CD4-positive, alpha-beta T cell treated with Interleukin-2 at 100 ng/mL for 4 hours (primary cell): ENCODE measurements at regions not wholly inside any gene's neighbourhood (a gene's known extent, or its start where the extent isn't known, plus 50 kb on each side); places are given as distances from the start of the nearest gene placed in this dataset.

Experiments
- DNase-seq: peaks from one replicate; pipeline ENCODE4 v3.0.0-alpha.2; 2020; ENCODE audit warnings: low spot score

DNA sequence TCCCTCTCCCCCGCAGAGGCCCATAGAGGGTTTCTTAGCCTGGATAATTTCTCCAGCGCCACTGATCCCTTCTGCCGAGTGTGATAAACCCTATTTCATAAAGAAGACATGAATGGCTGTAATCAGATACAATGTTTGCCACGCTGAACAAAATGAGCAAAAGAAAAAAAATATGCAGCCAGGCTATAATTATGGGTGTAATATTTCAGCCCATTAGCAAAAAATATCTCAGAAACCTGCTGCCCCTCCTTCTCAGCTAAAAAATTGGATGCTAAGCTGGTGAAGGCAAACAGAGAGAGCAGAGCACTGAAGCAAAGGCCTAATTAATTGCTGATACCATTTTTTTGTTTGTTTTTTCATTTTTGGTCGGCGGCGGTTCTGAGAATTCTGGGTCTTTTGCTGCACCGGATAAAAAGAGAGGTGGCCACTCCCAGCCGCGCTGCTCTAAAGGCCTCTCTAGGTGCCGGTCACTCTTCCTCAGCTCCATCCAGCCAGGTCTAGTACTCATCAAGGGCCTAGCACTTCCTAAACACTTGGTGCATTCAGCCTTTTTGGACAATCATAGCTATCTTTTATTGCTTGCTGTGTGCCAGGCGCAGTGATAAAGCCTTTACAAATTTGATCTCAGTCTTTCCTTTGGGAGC, 128.7 kb upstream of the TLE3 start:
- DNase-seq: no peak

DNA sequence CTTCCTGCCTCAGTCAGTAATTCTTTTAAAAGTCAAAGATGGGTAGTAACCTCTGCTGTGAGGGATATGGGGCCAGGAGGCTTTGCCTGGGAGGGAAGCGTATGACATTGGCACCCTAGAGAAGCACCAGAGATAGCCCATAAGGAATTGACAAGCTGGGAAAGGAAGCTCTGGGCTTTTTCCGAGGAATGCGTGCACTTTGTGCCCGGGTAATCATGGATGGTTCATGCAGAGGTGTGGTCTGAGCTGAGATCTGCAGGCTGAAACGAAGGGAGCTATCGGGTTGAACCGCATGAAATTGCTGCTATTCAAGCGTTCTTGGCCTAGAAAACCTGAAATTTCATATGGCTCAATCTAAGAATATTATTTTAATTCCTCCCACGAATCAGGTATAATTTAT, 127.7 kb upstream of the TLE3 start:
- no peak for DNase-seq

DNA sequence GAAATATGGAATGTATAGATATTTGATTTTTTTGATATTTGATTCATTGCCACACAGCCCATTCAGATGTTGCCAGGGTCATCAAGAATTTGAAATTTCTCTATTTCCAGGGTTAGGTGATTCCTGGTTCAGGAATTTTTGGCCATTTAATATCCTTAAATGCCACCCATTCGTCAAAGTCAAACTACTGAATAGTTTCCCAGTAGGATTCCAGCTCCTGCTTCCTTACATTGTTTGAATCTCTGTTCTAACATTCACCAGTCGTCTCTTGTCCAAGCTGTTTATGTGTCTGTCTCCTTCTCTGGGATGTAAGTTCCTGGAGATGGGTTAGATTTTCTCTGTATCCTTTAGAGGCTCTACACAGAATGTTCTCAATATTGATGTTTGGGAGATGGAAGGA, 124.9 kb upstream of the TLE3 start:
- no peak for DNase-seq

DNA sequence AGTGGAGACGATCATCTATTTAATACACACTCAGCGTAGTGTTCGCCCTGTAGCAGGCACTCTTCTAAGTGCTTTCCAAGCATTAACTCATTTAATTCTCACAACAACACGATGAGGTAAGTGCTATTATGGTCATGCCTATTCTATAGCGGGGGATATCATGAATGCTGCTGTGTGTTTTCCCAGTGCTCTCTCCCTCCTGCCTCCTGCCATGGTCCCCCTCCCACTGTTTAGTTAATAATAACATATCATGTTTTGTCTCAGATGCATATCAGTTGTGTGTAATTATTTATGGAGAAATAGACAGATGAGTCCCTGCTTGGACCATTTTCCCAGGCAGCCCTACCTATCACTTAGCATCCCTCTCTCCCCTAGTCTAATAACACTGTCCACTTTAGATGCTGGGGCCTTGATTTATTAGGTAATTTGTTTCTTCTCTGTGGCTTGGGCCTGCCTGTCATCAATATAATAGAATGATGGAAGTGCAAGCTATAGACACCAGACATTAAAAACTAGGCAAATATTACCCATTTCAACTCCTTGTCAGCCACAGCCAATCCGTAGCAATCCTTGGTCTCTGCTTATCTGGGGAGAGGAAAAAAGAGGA, 122.9 kb upstream of the TLE3 start:
- no peak for DNase-seq

DNA sequence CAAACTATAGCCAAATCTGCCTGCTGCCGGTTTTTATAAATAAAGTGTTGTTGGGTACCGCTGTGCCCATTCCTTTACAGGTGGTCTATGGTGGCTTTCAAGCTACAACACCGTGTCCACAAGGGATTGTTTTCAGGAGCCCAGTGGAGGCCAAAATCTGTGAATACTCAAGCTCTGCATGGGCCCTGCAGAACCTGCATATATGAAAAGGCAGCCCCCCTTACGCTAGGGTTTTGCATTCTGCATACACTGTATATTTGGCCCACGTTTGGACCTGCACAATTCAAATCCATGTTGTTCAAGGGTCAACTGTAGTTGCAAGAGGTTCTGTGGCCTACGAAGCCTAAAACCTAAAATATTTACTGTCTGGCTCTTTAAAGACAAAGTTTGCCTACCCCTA, 122.2 kb upstream of the TLE3 start:
- no peak for DNase-seq

DNA sequence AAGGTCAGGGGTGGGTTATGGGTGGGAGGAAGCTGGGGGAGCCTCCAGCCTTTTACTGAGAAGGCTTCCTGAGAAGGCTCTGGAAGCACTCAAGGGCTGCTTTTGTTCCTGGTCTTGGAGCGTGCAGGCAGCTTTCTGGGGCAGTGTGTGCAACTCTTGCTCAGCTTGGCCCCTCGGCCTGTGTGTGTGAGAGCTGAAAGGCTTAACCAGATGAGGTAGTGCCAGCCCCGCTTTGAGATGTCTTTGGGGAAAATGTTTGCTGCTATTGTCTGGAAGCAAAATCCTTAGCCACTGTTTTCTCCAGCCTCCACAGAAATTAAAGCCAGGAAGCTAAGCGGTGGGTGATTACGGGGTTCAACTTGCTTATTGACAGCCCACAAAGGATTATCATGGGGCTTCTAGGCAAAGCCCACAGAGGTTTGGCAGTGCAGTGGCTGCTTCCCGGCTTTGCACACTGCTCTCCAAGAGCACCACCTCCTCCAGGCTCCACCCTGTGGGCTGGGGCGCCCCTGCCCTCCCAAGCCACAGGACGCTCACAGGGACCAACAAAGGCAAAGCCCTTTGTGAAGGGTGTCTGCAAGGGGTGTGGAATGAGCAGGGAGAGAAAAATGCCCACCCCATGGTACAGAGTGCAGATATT, 121.7 kb upstream of the TLE3 start:
- no peak for DNase-seq

DNA sequence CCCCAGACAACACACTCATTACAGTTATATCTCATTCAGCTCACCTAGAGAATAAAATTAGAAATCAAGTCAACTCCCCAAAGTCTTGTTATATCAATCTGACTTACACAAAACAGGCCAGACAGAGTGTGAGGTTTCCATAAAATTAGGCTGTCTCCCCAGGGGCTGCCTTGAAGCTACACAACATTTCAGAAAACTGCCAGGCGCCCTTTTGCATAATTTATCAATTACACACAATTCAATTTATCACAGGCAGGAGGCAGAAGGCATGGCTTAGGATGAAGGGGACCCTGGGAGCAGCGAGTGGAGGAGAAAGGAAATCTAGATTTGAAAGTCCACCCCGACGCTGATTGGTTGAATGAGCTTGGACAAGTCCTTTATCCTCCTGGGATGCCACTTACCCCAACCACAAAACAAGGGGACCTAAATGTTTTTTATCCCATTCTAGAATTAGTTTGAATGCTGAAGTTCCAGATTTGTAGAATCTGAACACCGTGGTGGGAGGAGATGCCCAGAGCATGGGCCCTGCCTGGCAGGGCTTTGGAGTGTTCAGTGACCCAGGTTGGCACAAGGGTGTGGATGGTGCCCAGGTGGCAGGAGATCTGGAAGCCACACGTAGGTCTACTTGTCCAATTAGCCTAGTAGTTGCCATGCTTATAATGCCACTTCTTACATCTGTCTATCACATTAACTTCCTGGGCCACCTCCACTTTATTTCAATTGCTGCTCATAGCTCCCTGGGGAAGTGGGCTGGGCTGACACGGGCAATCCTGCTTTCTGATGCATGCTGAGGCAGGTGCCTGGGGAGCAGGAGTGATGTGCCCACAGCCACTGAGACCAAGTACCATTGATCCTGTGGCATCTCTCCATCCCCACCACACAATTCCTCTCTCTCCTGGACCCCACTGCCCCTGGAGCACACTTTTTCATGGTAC, 119.8 kb upstream of the TLE3 start:
- no peak for DNase-seq

DNA sequence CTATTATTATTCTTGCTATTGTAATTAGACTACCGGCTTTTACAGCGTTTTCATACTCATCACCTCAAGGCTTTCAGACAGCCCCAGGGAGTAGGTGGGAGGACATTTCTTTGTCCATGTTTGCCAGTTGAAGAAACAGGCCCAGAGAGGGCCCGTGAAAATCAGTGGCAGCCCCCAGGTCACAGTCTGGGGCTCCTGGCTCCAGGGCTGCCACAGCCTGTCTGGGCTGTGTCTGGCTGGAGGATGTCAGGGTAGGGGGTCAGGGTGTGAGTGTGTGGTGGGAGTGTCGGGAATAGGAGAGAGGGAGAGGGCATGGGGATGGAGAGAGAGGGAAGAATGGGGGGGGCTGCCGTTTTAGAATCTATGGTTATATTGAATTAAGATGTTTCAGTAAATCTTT, 118.2 kb upstream of the TLE3 start:
- no peak for DNase-seq

DNA sequence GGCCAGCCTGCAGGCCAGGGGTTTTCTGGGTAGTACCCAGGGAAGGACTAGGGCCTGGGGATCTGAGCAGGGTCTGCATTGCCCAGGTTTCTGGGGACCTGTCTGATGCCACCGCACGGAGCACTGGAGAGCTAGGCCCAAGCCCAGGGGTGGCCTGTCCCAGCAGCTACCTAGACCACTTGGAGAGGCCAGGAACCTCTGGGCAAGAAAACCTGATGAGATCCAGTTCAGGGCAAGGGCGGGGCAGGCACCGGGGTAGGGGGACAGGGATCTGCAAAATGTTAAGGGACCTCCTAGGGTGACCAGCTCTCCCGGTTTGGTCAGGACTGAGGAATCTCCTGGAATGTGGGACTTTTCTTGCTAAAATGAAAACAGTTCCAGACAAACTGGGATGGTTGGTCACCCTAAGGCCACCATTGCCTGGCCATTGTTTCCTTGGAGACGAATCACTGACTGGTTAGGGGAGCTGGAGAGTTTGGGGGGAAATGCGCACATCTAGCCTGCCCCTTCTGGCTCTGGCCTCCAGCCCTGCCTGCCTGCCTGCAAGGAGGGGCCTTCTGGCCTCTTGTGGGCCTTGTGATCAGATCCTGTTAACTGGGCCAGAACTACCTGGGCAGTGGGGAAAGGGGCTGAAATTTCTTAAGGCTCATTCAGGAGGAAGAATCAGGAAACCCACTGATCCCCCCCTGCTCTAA, 117.4 kb upstream of the TLE3 start:
- DNase-seq: no peak

DNA sequence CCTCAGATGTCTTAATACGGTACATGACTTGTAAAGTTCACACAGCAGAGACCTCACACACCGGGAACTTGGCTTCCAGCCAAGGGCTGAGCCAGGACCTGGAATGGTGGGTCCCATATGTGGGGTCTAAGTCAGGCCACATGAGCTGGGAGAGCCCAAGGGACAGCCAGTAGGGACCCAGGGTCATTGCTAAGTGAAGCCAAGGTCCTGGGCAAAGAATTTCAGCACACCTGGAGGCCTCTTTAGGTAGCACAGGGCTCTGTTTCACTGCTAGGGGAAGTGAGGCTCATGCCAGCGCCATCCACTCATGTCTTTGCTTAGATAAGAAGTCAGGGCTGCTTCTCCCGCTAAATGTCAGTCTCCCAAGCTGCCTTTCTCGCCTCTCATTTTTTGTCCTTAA, 116.6 kb upstream of the TLE3 start:
- DNase-seq: no peak

DNA sequence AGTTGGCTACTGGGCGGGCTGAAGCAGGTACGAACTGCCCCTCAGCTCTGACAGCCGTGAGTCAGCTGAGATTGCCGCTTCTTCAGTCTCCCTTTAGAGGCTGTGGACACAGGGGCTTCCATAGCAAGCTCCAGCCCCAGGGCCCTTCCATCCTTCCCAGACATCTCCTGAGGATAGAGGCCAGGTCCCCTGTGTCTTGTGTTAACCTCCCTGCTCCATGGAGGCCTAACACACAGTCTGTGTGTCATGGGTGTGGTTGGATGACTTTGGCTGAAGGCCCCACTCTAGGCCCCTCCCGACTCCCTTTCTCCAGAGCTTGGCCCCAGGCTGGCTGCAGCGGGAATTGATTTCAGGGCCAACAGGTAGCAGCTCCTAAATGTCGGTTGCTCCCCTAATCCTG, 116.1 kb upstream of the TLE3 start:
- no peak for DNase-seq

DNA sequence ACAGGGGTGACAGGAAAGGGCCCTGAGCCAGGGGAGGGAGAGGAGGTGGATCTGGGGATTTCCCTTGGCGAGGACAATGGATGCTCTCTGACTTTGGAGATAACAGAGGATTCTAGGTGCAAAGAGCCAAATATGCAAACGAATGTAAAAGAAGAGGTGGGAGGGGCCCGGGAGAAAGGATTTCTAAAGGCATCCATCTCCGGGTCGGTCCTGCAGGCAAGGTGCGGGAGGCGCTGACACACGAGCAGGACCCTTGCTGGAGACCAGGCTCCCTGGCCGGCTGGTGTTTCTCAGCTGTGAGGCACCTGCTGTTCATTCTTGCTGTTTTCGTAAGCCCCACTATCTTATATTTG, 115.2 kb upstream of the TLE3 start:
- no peak for DNase-seq

DNA sequence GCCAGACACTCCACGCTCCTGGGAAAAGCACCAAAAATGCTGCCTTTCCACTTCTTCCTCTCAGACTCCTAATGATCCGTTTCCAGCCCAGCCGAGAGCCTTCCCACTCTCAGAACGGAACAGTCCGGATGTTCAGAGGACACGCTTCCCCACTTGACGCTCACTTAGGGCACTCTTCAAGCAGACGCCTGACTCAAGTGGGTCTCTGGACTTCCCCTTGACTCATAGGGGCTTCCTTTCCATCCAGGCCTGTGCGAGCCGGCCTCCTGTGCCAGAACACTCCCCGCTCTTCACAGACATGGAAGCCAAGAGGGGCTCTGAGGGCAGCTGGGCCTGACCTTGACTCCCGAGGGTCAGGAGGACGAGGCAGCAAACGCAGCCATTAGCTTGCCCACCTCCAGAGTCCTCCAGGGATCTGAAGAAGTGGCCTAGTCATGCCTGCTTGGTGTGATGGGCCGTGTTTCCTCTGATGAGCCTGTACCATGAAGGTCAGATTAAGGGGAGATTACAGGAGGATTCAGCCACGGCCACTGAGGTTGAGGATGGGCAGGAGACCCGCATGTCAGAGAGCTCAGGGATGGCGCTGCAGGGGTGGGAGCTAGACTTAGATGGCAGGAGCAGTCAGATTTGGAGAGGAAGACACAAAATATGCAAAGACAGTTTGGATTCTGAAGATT, 114.7 kb upstream of the TLE3 start:
- no peak for DNase-seq

DNA sequence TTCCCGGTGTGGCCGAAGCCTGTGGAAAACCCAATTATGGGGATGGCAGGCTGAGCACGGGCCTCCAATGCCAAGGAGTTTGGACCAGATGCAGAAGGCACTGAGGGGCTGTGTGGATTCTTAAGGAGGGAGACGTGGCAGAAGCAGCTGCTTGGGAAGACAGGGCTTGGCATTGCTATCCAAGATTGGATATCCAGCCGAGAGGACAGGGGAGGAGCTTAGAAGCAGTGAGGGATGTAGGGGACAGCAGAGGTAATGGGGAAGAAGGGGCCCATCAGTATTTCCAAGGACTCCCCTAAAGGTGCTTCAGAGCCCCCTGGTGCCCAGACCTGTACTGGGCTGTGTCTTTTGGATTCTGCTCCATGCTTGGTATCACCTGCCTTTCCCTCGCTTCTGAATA, 112.8 kb upstream of the TLE3 start:
- no peak for DNase-seq

DNA sequence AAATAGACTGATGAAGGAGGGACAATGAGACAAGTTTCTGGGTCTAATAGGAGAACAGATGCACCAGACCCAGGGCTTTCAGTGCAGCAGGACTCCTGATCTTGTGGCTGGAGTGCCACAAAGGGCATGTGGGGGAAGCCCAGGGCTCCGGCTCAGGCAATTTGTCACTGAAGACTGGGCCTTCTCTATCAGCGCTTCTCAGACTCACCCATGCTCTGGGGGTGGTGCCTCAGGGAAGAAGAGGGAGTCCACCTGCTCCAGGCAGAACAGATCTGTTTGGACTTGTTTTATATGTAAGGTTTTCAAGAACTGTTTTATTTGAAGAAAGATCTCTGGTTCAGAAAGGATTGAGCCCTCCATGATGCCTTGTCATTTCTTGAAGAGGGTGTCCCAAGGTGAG, 112.4 kb upstream of the TLE3 start:
- no peak for DNase-seq

DNA sequence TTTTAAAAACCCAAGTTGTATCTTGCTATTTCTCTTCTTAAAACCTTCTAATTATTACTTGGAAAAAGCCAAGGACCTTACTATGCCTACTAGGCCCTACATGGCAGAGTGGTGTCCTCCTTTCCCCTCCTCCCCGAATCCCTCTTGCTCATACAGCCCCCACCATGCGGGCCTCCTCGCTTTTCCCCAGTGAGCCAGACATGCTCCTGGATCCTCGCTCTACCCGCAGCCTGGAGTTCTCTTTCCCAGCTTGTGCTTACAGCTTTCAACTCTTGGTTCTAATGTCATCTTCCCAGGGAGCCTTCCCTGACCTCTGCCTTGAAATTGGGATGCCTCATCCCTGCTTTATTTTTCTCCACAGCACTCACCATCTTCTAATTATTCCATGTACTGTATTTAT, 111.8 kb upstream of the TLE3 start:
- no peak for DNase-seq

DNA sequence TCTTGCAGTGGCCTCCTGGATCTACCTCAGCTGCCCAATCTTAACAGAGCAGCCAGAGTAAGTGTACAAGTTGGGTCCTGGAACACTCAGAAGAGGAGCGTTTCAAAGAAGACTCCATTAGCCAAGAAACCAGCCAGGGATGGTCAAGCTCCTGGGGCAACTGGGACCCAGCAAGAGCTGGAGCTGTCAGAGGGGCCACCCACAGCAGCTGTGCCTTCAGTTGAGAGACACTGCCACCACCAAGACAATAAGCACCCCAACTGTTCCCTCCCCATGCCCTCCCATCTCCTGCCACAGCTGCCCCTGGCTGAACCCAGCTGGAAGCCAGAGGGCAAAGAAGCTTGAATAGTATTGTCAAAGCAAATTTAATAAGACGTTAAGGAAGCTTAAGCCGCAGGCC, 110.6 kb upstream of the TLE3 start:
- DNase-seq: no peak

DNA sequence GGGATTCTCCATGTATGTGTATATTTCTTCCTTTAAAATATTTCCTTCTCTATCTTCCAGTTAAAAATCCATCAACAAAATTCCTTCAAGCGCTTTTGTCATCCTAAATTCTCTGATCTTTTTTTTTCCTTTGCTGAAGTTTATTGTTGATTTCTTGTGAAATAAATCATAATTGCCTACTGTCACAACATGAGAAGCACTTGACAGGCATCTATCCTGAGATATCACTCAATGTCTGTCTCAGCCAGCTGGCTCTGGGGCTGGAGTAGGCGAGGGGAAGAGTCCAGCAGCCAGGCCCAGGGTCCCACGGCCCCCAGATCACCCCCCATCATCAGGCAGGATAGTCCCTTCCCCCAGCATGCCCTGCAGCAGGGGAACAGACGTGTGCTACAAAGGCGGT, 109.0 kb upstream of the TLE3 start:
- no peak for DNase-seq

DNA sequence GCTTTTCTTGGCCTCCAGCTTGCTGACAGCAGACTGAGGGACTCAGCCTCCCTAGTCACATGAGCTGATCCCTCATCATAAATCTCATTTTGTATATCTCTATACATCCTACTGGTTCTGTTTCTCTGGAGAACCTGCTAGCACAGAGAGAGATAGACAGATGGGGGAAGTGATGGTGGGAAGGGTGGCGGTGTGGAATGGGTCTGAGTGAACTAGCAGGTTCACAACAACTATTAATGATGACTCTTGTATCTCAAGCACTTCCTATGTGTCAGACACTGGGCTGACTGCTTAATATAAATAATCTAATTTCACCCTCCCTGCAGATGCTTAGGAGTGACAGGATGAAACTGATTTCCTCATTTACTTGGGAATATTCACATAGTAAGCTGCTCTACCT, 106.9 kb upstream of the TLE3 start:
- no peak for DNase-seq

DNA sequence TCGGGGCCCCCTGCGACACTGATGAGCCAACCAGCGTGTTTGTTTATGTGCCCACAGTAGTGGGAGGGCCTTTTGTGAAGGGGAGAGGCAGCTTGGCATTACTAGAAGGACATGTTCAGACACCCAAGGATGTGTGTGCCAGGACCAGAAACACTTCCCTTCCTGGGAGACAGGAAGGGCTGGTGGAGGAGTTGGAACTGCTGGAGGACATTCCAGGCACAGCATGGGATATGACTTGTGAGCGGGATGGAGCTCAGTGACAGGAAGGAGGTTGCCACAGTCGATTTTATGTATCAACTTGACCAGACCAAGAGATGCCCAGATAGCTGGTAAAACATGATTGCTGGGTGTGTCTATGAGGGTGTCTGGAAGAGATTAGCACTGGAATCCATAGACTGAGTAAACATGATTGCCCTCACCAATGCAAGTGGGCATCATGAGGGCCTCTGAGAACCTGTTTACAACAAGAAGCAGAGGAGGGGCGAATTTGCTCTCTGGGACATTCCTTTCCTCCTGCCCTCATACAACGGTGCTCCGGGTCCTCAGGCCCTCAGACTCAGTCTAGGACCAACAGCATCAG, 106.4 kb upstream of the TLE3 start:
- no peak for DNase-seq

DNA sequence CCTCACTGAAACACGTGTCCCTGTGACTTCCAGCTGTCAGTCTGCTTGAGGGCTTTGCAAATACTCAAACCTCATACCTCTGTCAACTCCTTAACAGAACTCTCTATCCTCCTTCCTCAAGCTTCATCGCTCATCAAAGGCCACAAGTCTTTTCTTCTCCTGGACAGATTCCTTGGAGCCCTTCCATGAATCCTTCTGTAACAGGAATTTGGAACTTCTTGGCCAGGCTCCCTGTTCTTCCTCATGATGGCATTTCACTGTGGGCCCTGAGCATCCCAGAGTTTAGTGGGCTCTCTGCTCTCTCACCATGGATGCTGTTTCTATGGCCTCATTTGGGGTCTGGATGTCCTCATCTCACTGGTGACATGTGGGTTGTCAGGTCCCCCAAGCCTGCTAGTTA, 105.0 kb upstream of the TLE3 start:
- DNase-seq: no peak

DNA sequence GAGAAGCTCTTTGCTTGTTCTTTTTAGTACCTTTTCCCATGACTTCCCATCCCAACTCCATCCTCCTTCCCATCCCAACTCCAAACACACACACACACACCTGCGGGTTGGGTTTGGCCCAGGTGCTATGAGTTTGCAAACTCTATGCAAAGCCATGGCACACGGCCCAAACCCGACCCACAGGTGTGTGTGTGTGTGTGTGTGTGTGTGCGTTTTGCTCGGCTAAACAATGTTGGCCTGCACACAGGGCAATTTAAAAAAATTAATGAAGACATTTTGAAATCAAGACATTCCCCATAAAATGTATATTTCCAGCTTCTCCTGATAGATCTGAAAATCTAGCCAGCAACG, 103.7 kb upstream of the TLE3 start:
- DNase-seq: no peak
